D721Med (cell line): ENCODE measurements at regions not wholly inside any gene's neighbourhood (a gene's known extent, or its start where the extent isn't known, plus 50 kb on each side); places are given as distances from the start of the nearest gene placed in this dataset.

Experiments used
- DNase-seq: peaks from one replicate; pipeline ENCODE4 v3.0.0; 2011; ENCODE audit warnings: low spot score; ENCODE audit not compliant: insufficient read length
- FAIRE-seq: peaks from 2 replicates; lab custom pipeline; 2011; peaks lifted over from hg19 to GRCh38; lab: Jason Lieb, UNC
- TF ChIP-seq, protein P1 (sequence below): IDR thresholded peaks from 2 replicates; pipeline ENCODE4 v1.5.1; 2012; ENCODE audit warnings: mild to moderate bottlenecking, control low read depth; ENCODE audit not compliant: insufficient read depth; ENCODE audit errors: missing control alignments

GRCh38 chr9:90365666-90366065 is 277.0 kb downstream of the DIRAS2 start:
- DNase-seq (no peak), FAIRE-seq (no peak)
- TF ChIP-seq, protein P1, sequence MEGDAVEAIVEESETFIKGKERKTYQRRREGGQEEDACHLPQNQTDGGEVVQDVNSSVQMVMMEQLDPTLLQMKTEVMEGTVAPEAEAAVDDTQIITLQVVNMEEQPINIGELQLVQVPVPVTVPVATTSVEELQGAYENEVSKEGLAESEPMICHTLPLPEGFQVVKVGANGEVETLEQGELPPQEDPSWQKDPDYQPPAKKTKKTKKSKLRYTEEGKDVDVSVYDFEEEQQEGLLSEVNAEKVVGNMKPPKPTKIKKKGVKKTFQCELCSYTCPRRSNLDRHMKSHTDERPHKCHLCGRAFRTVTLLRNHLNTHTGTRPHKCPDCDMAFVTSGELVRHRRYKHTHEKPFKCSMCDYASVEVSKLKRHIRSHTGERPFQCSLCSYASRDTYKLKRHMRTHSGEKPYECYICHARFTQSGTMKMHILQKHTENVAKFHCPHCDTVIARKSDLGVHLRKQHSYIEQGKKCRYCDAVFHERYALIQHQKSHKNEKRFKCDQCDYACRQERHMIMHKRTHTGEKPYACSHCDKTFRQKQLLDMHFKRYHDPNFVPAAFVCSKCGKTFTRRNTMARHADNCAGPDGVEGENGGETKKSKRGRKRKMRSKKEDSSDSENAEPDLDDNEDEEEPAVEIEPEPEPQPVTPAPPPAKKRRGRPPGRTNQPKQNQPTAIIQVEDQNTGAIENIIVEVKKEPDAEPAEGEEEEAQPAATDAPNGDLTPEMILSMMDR: no peak

DNA sequence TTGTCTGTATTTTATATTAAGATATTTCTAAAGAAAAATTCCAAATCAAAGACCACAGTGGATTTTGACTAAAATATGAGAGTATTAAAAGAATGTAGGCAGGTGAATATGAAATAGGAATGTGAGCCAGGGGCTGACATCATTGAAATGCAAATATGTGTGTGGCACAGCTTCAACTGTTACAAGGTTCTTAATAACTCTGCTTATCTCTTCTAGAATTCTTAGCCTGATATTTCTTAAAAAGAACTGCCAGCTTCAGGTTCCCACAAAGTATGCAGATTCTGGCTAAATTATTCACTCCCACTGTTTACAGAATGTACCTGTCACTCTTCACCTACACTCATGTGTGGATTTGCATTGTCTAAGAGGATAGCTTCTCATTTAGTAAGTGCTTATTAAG is 274.4 kb downstream of the DIRAS2 start:
- FAIRE-seq: no peak
- TF ChIP-seq, protein P1: no peak
- DNase-seq: no peak

DNA sequence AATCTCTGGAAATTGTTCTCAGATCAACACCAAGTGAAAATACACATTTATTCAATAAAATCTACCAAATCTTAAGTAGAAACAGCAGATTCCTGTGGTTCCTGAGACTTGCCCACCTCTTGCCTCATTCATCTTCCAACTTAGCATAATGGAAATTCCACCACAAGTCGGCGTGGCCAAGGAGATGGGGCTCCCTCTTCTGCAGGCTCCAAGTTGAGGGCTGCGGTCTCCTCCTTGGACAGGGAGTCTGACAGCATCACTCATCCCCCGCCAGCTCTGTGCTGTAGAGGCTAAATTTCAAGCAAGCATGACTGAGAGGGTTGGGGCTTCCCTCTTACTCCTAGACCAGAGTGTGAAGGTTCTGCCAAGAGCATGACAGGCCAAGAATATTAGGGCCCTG is 273.7 kb downstream of the DIRAS2 start:
- DNase-seq (no peak), FAIRE-seq (no peak)
- TF ChIP-seq, protein P1: no peak

- FAIRE-seq: peak; percentile 55
Measured at GRCh38 chr9:90379771-90380170, 262.9 kb downstream of the DIRAS2 start.

GRCh38 chr9:90385146-90385545 is 257.5 kb downstream of the DIRAS2 start:
- TF ChIP-seq, protein P1: no peak
- FAIRE-seq (no peak), DNase-seq (no peak)

More at GRCh38 chr9:90379771-90380170, 262.9 kb downstream of the DIRAS2 start:
- DNase-seq: no peak
- TF ChIP-seq, protein P1: no peak

DNA sequence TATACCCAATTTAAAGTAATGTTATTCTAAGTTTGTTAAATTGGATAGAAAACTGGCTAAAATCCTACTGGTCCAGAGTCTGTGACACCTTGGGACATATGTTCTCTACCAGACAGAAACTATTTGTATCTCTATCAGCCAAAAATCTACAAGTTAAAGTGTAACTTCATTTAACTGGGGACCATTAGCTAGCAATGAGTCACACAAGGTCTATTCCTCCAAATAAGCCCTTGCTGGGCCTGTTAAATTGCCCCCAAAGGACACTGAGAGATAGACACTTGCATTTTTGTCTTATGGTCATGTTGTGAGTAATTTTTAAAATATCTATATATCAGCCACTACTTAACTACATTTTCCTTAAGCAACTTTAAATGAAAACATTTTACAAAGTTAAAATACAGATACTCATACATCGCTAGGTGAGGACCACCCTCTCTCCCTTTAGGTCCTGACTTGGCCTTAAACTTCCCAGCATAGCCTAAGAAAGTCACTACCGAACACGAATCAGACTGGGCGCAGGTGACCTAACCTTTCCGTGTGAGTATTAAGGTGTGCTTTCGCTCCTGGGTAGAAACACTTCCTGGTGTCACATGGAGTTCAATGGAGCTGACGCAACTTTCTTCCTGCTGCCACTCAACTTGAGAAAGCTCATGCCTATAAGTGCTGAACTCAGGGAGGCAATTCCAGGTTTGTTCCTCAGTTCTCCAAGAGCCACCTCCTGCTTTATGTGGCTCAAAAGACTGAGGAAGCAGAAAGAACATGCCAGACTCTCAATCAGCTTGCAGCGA is 249.1 kb downstream of the DIRAS2 start:
- TF ChIP-seq, protein P1: no peak
- DNase-seq: no peak
- no peak for FAIRE-seq

DNA sequence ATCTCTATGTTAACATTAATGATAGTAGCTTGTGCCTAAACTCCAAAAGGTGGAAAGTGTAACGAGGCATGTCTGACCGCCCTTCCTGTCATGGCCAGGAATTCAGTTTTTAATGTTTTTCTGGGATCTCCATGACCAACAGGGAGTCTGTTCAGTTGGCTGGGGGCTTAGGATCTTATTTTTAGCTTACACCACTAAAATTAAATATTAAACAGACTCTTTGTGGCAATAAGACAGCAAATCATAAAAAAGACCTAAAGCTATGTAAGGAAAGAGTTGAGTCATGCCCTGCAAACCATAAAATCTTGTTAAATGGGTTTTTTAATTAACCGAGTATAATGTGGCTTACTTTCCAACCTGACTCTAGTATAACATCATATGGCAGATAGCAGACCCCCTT is 247.8 kb downstream of the DIRAS2 start:
- FAIRE-seq (no peak), DNase-seq (no peak)
- TF ChIP-seq, protein P1: no peak
